Endothelial cell of umbilical vein (primary cell): ENCODE measurements at regions not wholly inside any gene's neighbourhood (a gene's known extent, or its start where the extent isn't known, plus 50 kb on each side); places are given as distances from the start of the nearest gene placed in this dataset.

ENCODE experiments used
- BruUV-seq: library from RNA; stranded (reverse); fragments of 400-500 nt; replicated peaks from 2 replicates; lab custom pipeline; 2021; lab: Mats Ljungman, UMichigan
- CTCF ChIA-PET: fragments of 300-600, 350-600 bp; sonication (Branson Sonifier 250); formaldehyde crosslinking; loops from one replicate; lab custom pipeline; 2021; ENCODE audit warnings: antibody characterized with exemption, inconsistent platforms; lab: Charles Lee
- POLR2A ChIA-PET: fragments of 300-600, 350-600 bp; sonication (Branson Sonifier 250); formaldehyde crosslinking; loops from one replicate; lab custom pipeline; 2021; ENCODE audit warnings: antibody characterized with exemption, inconsistent platforms; lab: Charles Lee
- DNase-seq: peaks from one replicate; pipeline ENCODE4 v3.0.0-alpha.2; 2011; ENCODE audit warnings: low read depth, low spot score
- FAIRE-seq: peaks from 2 replicates; lab custom pipeline; 2011; peaks lifted over from hg19 to GRCh38; lab: Jason Lieb, UNC
- H2AFZ ChIP-seq: 2 replicates; pipeline ENCODE4 v1.6.0; 2012; ENCODE audit warnings: low read depth, low read length, control low read depth, inconsistent platforms
- H3K27ac ChIP-seq: 2 replicates; pipeline ENCODE4 v1.5.1; 2011; ENCODE audit warnings: low read depth, mild to moderate bottlenecking, control low read depth, low read length, moderate library complexity; ENCODE audit not compliant: insufficient read depth
- H3K27me3 ChIP-seq, 2 experiments: 2 replicates each; pipeline versions ENCODE4 v1.6.0 to v1.6.1; 2011; ENCODE audit warnings: low read length in 2 of 2, mixed read lengths in 1 of 2; ENCODE audit not compliant: control insufficient read depth in 2 of 2, insufficient read depth in 2 of 2
- H3K36me3 ChIP-seq, 2 experiments: 2 replicates in 1 of 2; 3 replicates in 1 of 2; pipeline ENCODE4 v1.5.1; 2011; ENCODE audit warnings: low read length in 2 of 2, mild to moderate bottlenecking in 1 of 2, moderate library complexity in 1 of 2; ENCODE audit not compliant: control insufficient read depth in 2 of 2, insufficient read depth in 2 of 2; ENCODE audit errors: extremely low read depth in 1 of 2
- H3K4me1 ChIP-seq: 3 replicates; pipeline ENCODE4 v1.5.1; 2011; ENCODE audit warnings: mild to moderate bottlenecking, low read length; ENCODE audit not compliant: control insufficient read depth, insufficient read depth; ENCODE audit errors: extremely low read depth
- H3K4me2 ChIP-seq: 2 replicates; pipeline ENCODE4 v1.6.1; 2011; ENCODE audit warnings: low read length, control low read depth, mixed read lengths; ENCODE audit not compliant: insufficient read depth
- H3K4me3 ChIP-seq, 3 experiments: fragments of 200-600 bp in 1 of 3; sonication (generic), shearing (Covaris generic) in 1 of 3; replicated peaks in 1 of 3; 2 replicates each; pipeline ENCODE4 v1.5.1; 2011 to 2016; ENCODE audit warnings: control low read depth in 3 of 3, low read length in 3 of 3, mild to moderate bottlenecking in 2 of 3, inconsistent platforms in 1 of 3, low read depth in 1 of 3, moderate library complexity in 1 of 3; ENCODE audit not compliant: insufficient read depth in 1 of 3
- H3K79me2 ChIP-seq: 2 replicates; pipeline ENCODE4 v1.6.0; 2012; ENCODE audit warnings: low read length, inconsistent platforms; ENCODE audit not compliant: control insufficient read depth, insufficient read depth
- H3K9ac ChIP-seq: replicated peaks from 2 replicates; pipeline ENCODE3; 2011; ENCODE audit warnings: low read length, control low read depth; ENCODE audit not compliant: insufficient read depth; ENCODE audit errors: extremely low read depth
- H3K9me1 ChIP-seq: replicated peaks from 3 replicates; pipeline ENCODE4 v1.6.0; 2011; ENCODE audit warnings: mild to moderate bottlenecking, low read length; ENCODE audit not compliant: control insufficient read depth, insufficient read depth; ENCODE audit errors: extremely low read depth
- H3K9me3 ChIP-seq: replicated peaks from 2 replicates; pipeline ENCODE4 v1.5.1; 2012; ENCODE audit warnings: low read length, inconsistent platforms; ENCODE audit not compliant: control insufficient read depth, insufficient read depth
- H4K20me1 ChIP-seq: replicated peaks from 2 replicates; pipeline ENCODE3; 2011; ENCODE audit warnings: mild to moderate bottlenecking, low read length; ENCODE audit not compliant: control insufficient read depth, insufficient read depth; ENCODE audit errors: extremely low read depth
- EZH2 ChIP-seq: IDR thresholded peaks from 2 replicates; pipeline ENCODE4 v1.6.1; 2012; ENCODE audit warnings: borderline replicate concordance, low read depth, mild to moderate bottlenecking, moderate library complexity, low read length, inconsistent platforms; ENCODE audit not compliant: severe bottlenecking
- FOS ChIP-seq: IDR thresholded peaks from 2 replicates; pipeline ENCODE4 v1.6.1; 2011; ENCODE audit warnings: mild to moderate bottlenecking, low read length, moderate library complexity, borderline replicate concordance; ENCODE audit not compliant: insufficient read depth
- GATA2 ChIP-seq: IDR thresholded peaks from 2 replicates; pipeline ENCODE4 v1.7.0; 2011; ENCODE audit warnings: low read depth, mild to moderate bottlenecking, moderate library complexity, mixed read lengths, low read length; ENCODE audit not compliant: insufficient read length, insufficient read depth
- JUN ChIP-seq: IDR thresholded peaks from 2 replicates; pipeline ENCODE4 v1.6.1; 2011; ENCODE audit warnings: borderline replicate concordance, low read depth; ENCODE audit not compliant: insufficient read length, insufficient read depth
- MAX ChIP-seq: IDR thresholded peaks from 2 replicates; pipeline ENCODE4 v1.6.1; 2011; ENCODE audit not compliant: insufficient read depth, insufficient read length
- MYC ChIP-seq: IDR thresholded peaks from one replicate; pipeline ENCODE4 v1.6.1; 2011; ENCODE audit warnings: mild to moderate bottlenecking, low read depth, low read length
- POLR2A ChIP-seq: IDR thresholded peaks from 2 replicates; pipeline ENCODE4 v1.6.1; 2012; ENCODE audit warnings: low read depth, mild to moderate bottlenecking, control low read depth, low read length
- POLR2AphosphoS5 ChIP-seq: IDR thresholded peaks from 2 replicates; pipeline ENCODE4 v1.6.1; 2012; ENCODE audit warnings: low read depth, mild to moderate bottlenecking, control low read depth, low read length, moderate library complexity; ENCODE audit not compliant: insufficient read depth
- dilution Hi-C: fragments of 300-500 bp; cut with MboI; formaldehyde crosslinking; loops from one replicate; pipeline ENCODE4 v1.15.0; 2019; ENCODE audit warnings: low sequenced_read_pairs; ENCODE audit not compliant: extremely low pct_ligation_motif_present
- intact Hi-C: fragments of 100-400 bp; cut with micrococcal nuclease; formaldehyde crosslinking; loops from one replicate; pipeline ENCODE4 v1.10.0; 2022

GRCh38 chr12:124236625-124237031, 58.3 kb upstream of the RFLNA start:
- H3K4me3 ChIP-seq = no peak overlapping the region
- peak; percentile 82 for DNase-seq
- H3K4me1 ChIP-seq = peaks cover 45% of the 10 kb centered on the region
- no peaks in the 10 kb centered on the region for H3K9me3 ChIP-seq
- intact Hi-C loops = no loop called here
- peak overlapping the region; percentile 95 for H3K27ac ChIP-seq
- H3K27me3 ChIP-seq = no peaks in the 10 kb centered on the region
- H3K9ac ChIP-seq = peak overlapping the region; percentile 35
- no TSS peak for BruUV-seq
- no peaks in the 10 kb centered on the region for H3K79me2 ChIP-seq
- TF ChIP-seq POLR2A (peak; percentile 46), GATA2 (peak; percentile 68), FOS (peak; percentile 84), JUN (peak; percentile 75), EZH2 (no peak), POLR2AphosphoS5 (peak; percentile 83), MAX (no peak), MYC (no peak)
- dilution Hi-C loops = no loop called here
- CTCF ChIA-PET = interaction anchor here (0.7 to 1.6 kb wide), 9 partner anchors 10 to 535 kb away, joined by 3 to 16 read pairs (median 3); no protein-coding TSS in a partner anchor
- no peaks in the 10 kb centered on the region for H4K20me1 ChIP-seq
- FAIRE-seq = peak; percentile 96
- POLR2A ChIA-PET = no interaction called here
- H3K4me2 ChIP-seq = peak overlapping the region; percentile 7
- no peak overlapping the region for H2AFZ ChIP-seq
- H3K36me3 ChIP-seq = no peaks in the 10 kb centered on the region
- no peaks in the 10 kb centered on the region for H3K9me1 ChIP-seq

- Histone ChIP-seq H2AFZ (no peak overlapping the region), H3K4me1 (peaks cover 30% of the 10 kb centered on the region), H3K9me3 (no peaks in the 10 kb centered on the region), H4K20me1 (no peaks in the 10 kb centered on the region), H3K79me2 (no peaks in the 10 kb centered on the region), H3K4me3 (no peak overlapping the region), H3K36me3 (no peaks in the 10 kb centered on the region), H3K4me2 (no peak overlapping the region), H3K27ac (no peak overlapping the region), H3K27me3 (no peaks in the 10 kb centered on the region), H3K9ac (no peak overlapping the region), H3K9me1 (no peaks in the 10 kb centered on the region)
- FAIRE-seq (no peak), DNase-seq (no peak)
- POLR2A ChIA-PET = no interaction called here
- dilution Hi-C loops (no loop called here), intact Hi-C loops (no loop called here)
- CTCF ChIA-PET = interaction anchor here (0.7 to 1.5 kb wide), 2 partner anchors 10 to 185 kb away, joined by 3 to 4 read pairs; no protein-coding TSS in a partner anchor
- no TSS peak for BruUV-seq
- no peak for TF ChIP-seq POLR2AphosphoS5
- TF ChIP-seq EZH2 = no peak
- TF ChIP-seq GATA2 = no peak
Observed at GRCh38 chr12:124238886-124239285, 56.0 kb upstream of the RFLNA start.
